ENCODE measurements at regions not wholly inside any gene's neighbourhood (a gene's known extent, or its start where the extent isn't known, plus 50 kb on each side); places are given as distances from the start of the nearest gene placed in this dataset.

GRCh38 chr18:22547807-22548561 lies 130.3 kb upstream of the CTAGE1 start:
- H3K9me3 ChIP-seq (ENCODE audit: severe bottlenecking): no peaks in the 10 kb centered on the region
- H3K36me3 ChIP-seq (ENCODE audit: low read depth): no peaks in the 10 kb centered on the region
- TF ChIP-seq CTCF (IDR thresholded peaks at IDR 0.05; ENCODE audit: poor library complexity, severe bottlenecking): no peak
- no peak for ATAC-seq (ENCODE audit: low read depth)
- H3K4me1 ChIP-seq (ENCODE audit: insufficient read depth, poor library complexity, severe bottlenecking): peaks cover 25% of the 10 kb centered on the region
- no peak overlapping the region for H3K27ac ChIP-seq (ENCODE audit: poor library complexity, severe bottlenecking)
- DNase-seq (ENCODE audit: low spot score): no peak
- H3K27me3 ChIP-seq (ENCODE audit: insufficient read depth, poor library complexity, severe bottlenecking): no peaks in the 10 kb centered on the region
- H3K4me3 ChIP-seq (ENCODE audit: severe bottlenecking): no peak overlapping the region

- no peaks in the 10 kb centered on the region for H3K36me3 ChIP-seq (ENCODE audit: low read depth)
- DNase-seq (ENCODE audit: low spot score) (no peak), ATAC-seq (ENCODE audit: low read depth) (no peak)
- H3K9me3 ChIP-seq (ENCODE audit: severe bottlenecking): no peaks in the 10 kb centered on the region
- no peak for TF ChIP-seq CTCF (IDR thresholded peaks at IDR 0.05; ENCODE audit: poor library complexity, severe bottlenecking)
- no peak overlapping the region for H3K4me3 ChIP-seq (ENCODE audit: severe bottlenecking)
- H3K27me3 ChIP-seq (ENCODE audit: insufficient read depth, poor library complexity, severe bottlenecking): no peaks in the 10 kb centered on the region
- no peak overlapping the region for H3K27ac ChIP-seq (ENCODE audit: poor library complexity, severe bottlenecking)
- H3K4me1 ChIP-seq (ENCODE audit: insufficient read depth, poor library complexity, severe bottlenecking): peaks cover 26% of the 10 kb centered on the region
Observed at GRCh38 chr18:22549260-22549937, 131.7 kb upstream of the CTAGE1 start.

- TF ChIP-seq CTCF (IDR thresholded peaks at IDR 0.05; ENCODE audit: poor library complexity, severe bottlenecking): no peak
- Histone ChIP-seq H3K36me3 (ENCODE audit: low read depth) (no peaks in the 10 kb centered on the region), H3K4me3 (ENCODE audit: severe bottlenecking) (no peak overlapping the region), H3K27ac (ENCODE audit: poor library complexity, severe bottlenecking) (peak overlapping the region; percentile 99), H3K9me3 (ENCODE audit: severe bottlenecking) (no peaks in the 10 kb centered on the region), H3K4me1 (ENCODE audit: insufficient read depth, poor library complexity, severe bottlenecking) (peaks cover 26% of the 10 kb centered on the region), H3K27me3 (ENCODE audit: insufficient read depth, poor library complexity, severe bottlenecking) (no peaks in the 10 kb centered on the region)
- no peak for DNase-seq (ENCODE audit: low spot score)
- ATAC-seq (ENCODE audit: low read depth): no peak
Observed at GRCh38 chr18:22550366-22550765, 132.7 kb upstream of the CTAGE1 start.

GRCh38 chr18:22550861-22551260 lies 133.1 kb upstream of the CTAGE1 start:
- Histone ChIP-seq H3K4me1 (ENCODE audit: insufficient read depth, poor library complexity, severe bottlenecking) (peaks cover 26% of the 10 kb centered on the region), H3K27me3 (ENCODE audit: insufficient read depth, poor library complexity, severe bottlenecking) (no peaks in the 10 kb centered on the region), H3K27ac (ENCODE audit: poor library complexity, severe bottlenecking) (peak overlapping the region; percentile 99), H3K9me3 (ENCODE audit: severe bottlenecking) (no peaks in the 10 kb centered on the region), H3K4me3 (ENCODE audit: severe bottlenecking) (no peak overlapping the region), H3K36me3 (ENCODE audit: low read depth) (no peaks in the 10 kb centered on the region)
- TF ChIP-seq CTCF (IDR thresholded peaks at IDR 0.05; ENCODE audit: poor library complexity, severe bottlenecking): no peak
- DNase-seq (ENCODE audit: low spot score) (no peak), ATAC-seq (ENCODE audit: low read depth) (no peak)
